ENCODE measurements at regions not wholly inside any gene's neighbourhood (a gene's known extent, or its start where the extent isn't known, plus 50 kb on each side); places are given as distances from the start of the nearest gene placed in this dataset.

- ChIA-PET POLR2A (no interaction called here), CTCF (no interaction called here)
- H3K27ac Mint-ChIP-seq: no peak overlapping the region
- H3K4me1 Mint-ChIP-seq: no peaks in the 10 kb centered on the region
- H3K4me3 Mint-ChIP-seq: no peak overlapping the region
- no peak for DNase-seq
- no peaks in the 10 kb centered on the region for H3K27me3 Mint-ChIP-seq
- H3K9me3 Mint-ChIP-seq: peaks cover 2% of the 10 kb centered on the region
- H3K36me3 Mint-ChIP-seq (ENCODE audit: low read depth): no peaks in the 10 kb centered on the region
Measured at GRCh38 chr4:96186593-96186992, 346.7 kb downstream of the PDHA2 start.

- CTCF ChIA-PET: no interaction called here
- DNase-seq: no peak
- Mint-ChIP-seq H3K9me3 (peaks cover 2% of the 10 kb centered on the region), H3K27ac (no peak overlapping the region), H3K4me1 (no peaks in the 10 kb centered on the region), H3K4me3 (no peak overlapping the region), H3K36me3 (ENCODE audit: low read depth) (no peaks in the 10 kb centered on the region), H3K27me3 (no peaks in the 10 kb centered on the region)
- POLR2A ChIA-PET: no interaction called here
Measured at GRCh38 chr4:96189761-96190160, 349.9 kb downstream of the PDHA2 start.

GRCh38 chr4:96193061-96193460 is 353.2 kb downstream of the PDHA2 start:
- no peak for DNase-seq
- peaks cover 9% of the 10 kb centered on the region for H3K9me3 Mint-ChIP-seq
- H3K4me1 Mint-ChIP-seq: no peaks in the 10 kb centered on the region
- ChIA-PET CTCF (no interaction called here), POLR2A (no interaction called here)
- no peak overlapping the region for H3K27ac Mint-ChIP-seq
- H3K36me3 Mint-ChIP-seq (ENCODE audit: low read depth): no peaks in the 10 kb centered on the region
- H3K4me3 Mint-ChIP-seq: no peak overlapping the region
- H3K27me3 Mint-ChIP-seq: no peaks in the 10 kb centered on the region

- H3K9me3 Mint-ChIP-seq: peaks cover 7% of the 10 kb centered on the region
- POLR2A ChIA-PET: no interaction called here
- CTCF ChIA-PET: no interaction called here
- no peaks in the 10 kb centered on the region for H3K4me1 Mint-ChIP-seq
- H3K27me3 Mint-ChIP-seq: no peaks in the 10 kb centered on the region
- no peak for DNase-seq
- no peak overlapping the region for H3K4me3 Mint-ChIP-seq
- H3K36me3 Mint-ChIP-seq (ENCODE audit: low read depth): no peaks in the 10 kb centered on the region
- no peak overlapping the region for H3K27ac Mint-ChIP-seq
Measured at GRCh38 chr4:96194993-96195392, 355.1 kb downstream of the PDHA2 start.

- no peak overlapping the region for H3K27ac Mint-ChIP-seq
- H3K4me3 Mint-ChIP-seq: no peak overlapping the region
- CTCF ChIA-PET: no interaction called here
- H3K36me3 Mint-ChIP-seq (ENCODE audit: low read depth): no peaks in the 10 kb centered on the region
- POLR2A ChIA-PET: no interaction called here
- peaks cover 2% of the 10 kb centered on the region for H3K9me3 Mint-ChIP-seq
- H3K27me3 Mint-ChIP-seq: no peaks in the 10 kb centered on the region
- no peaks in the 10 kb centered on the region for H3K4me1 Mint-ChIP-seq
- no peak for DNase-seq
Measured at GRCh38 chr4:96205143-96205936, 365.4 kb downstream of the PDHA2 start.

- no peak overlapping the region for H3K27ac Mint-ChIP-seq
- ChIA-PET CTCF (no interaction called here), POLR2A (no interaction called here)
- DNase-seq: no peak
- H3K27me3 Mint-ChIP-seq: no peaks in the 10 kb centered on the region
- no peaks in the 10 kb centered on the region for H3K4me1 Mint-ChIP-seq
- H3K4me3 Mint-ChIP-seq: no peak overlapping the region
- H3K36me3 Mint-ChIP-seq (ENCODE audit: low read depth): no peaks in the 10 kb centered on the region
- no peaks in the 10 kb centered on the region for H3K9me3 Mint-ChIP-seq
Measured at GRCh38 chr4:96227515-96227914, 387.6 kb downstream of the PDHA2 start.

- DNase-seq: no peak
- no peaks in the 10 kb centered on the region for H3K36me3 Mint-ChIP-seq (ENCODE audit: low read depth)
- H3K27ac Mint-ChIP-seq: no peak overlapping the region
- ChIA-PET POLR2A (no interaction called here), CTCF (no interaction called here)
- H3K4me1 Mint-ChIP-seq: no peaks in the 10 kb centered on the region
- no peak overlapping the region for H3K4me3 Mint-ChIP-seq
- no peaks in the 10 kb centered on the region for H3K27me3 Mint-ChIP-seq
- H3K9me3 Mint-ChIP-seq: no peaks in the 10 kb centered on the region
Measured at GRCh38 chr4:96228463-96228862, 388.6 kb downstream of the PDHA2 start.

GRCh38 chr4:96240041-96240440 is 400.1 kb downstream of the PDHA2 start:
- Mint-ChIP-seq H3K4me1 (no peaks in the 10 kb centered on the region), H3K27me3 (no peaks in the 10 kb centered on the region), H3K36me3 (ENCODE audit: low read depth) (no peaks in the 10 kb centered on the region), H3K4me3 (no peak overlapping the region), H3K9me3 (no peaks in the 10 kb centered on the region), H3K27ac (no peak overlapping the region)
- ChIA-PET CTCF (no interaction called here), POLR2A (no interaction called here)
- no peak for DNase-seq

- no peaks in the 10 kb centered on the region for H3K36me3 Mint-ChIP-seq (ENCODE audit: low read depth)
- ChIA-PET CTCF (no interaction called here), POLR2A (no interaction called here)
- H3K4me3 Mint-ChIP-seq: no peak overlapping the region
- H3K4me1 Mint-ChIP-seq: no peaks in the 10 kb centered on the region
- H3K27ac Mint-ChIP-seq: no peak overlapping the region
- no peaks in the 10 kb centered on the region for H3K9me3 Mint-ChIP-seq
- no peak for DNase-seq
- H3K27me3 Mint-ChIP-seq: no peaks in the 10 kb centered on the region
Measured at GRCh38 chr4:96241819-96242218, 401.9 kb downstream of the PDHA2 start.

GRCh38 chr4:96247096-96247495 is 407.2 kb downstream of the PDHA2 start:
- no peak overlapping the region for H3K4me3 Mint-ChIP-seq
- H3K27me3 Mint-ChIP-seq: no peaks in the 10 kb centered on the region
- DNase-seq: no peak
- ChIA-PET CTCF (no interaction called here), POLR2A (no interaction called here)
- no peak overlapping the region for H3K27ac Mint-ChIP-seq
- peaks cover 2% of the 10 kb centered on the region for H3K9me3 Mint-ChIP-seq
- H3K36me3 Mint-ChIP-seq (ENCODE audit: low read depth): no peaks in the 10 kb centered on the region
- H3K4me1 Mint-ChIP-seq: no peaks in the 10 kb centered on the region

GRCh38 chr4:96248225-96248624 is 408.3 kb downstream of the PDHA2 start:
- Mint-ChIP-seq H3K4me3 (no peak overlapping the region), H3K36me3 (ENCODE audit: low read depth) (no peaks in the 10 kb centered on the region), H3K9me3 (peaks cover 2% of the 10 kb centered on the region), H3K27me3 (no peaks in the 10 kb centered on the region), H3K4me1 (no peaks in the 10 kb centered on the region), H3K27ac (no peak overlapping the region)
- CTCF ChIA-PET: no interaction called here
- no peak for DNase-seq
- POLR2A ChIA-PET: no interaction called here

- H3K4me1 Mint-ChIP-seq: no peaks in the 10 kb centered on the region
- no peaks in the 10 kb centered on the region for H3K27me3 Mint-ChIP-seq
- H3K27ac Mint-ChIP-seq: no peak overlapping the region
- H3K9me3 Mint-ChIP-seq: no peaks in the 10 kb centered on the region
- ChIA-PET POLR2A (no interaction called here), CTCF (no interaction called here)
- no peak overlapping the region for H3K4me3 Mint-ChIP-seq
- no peaks in the 10 kb centered on the region for H3K36me3 Mint-ChIP-seq (ENCODE audit: low read depth)
- no peak for DNase-seq
Measured at GRCh38 chr4:96260064-96260682, 420.3 kb downstream of the PDHA2 start.

GRCh38 chr4:96262057-96262456 is 422.2 kb downstream of the PDHA2 start:
- Mint-ChIP-seq H3K27ac (no peak overlapping the region), H3K9me3 (no peaks in the 10 kb centered on the region), H3K4me3 (no peak overlapping the region), H3K27me3 (no peaks in the 10 kb centered on the region), H3K36me3 (ENCODE audit: low read depth) (no peaks in the 10 kb centered on the region), H3K4me1 (no peaks in the 10 kb centered on the region)
- DNase-seq: no peak
- POLR2A ChIA-PET: no interaction called here
- CTCF ChIA-PET: no interaction called here

GRCh38 chr4:96263291-96263690 is 423.4 kb downstream of the PDHA2 start:
- Mint-ChIP-seq H3K4me3 (no peak overlapping the region), H3K9me3 (no peaks in the 10 kb centered on the region), H3K4me1 (no peaks in the 10 kb centered on the region), H3K27ac (no peak overlapping the region), H3K27me3 (no peaks in the 10 kb centered on the region), H3K36me3 (ENCODE audit: low read depth) (no peaks in the 10 kb centered on the region)
- DNase-seq: no peak
- POLR2A ChIA-PET: interaction anchor here (0.6 kb wide), 1 partner anchor 308 kb away, joined by 3 read pairs; no protein-coding TSS in a partner anchor
- CTCF ChIA-PET: no interaction called here

Measured in activated CD4-positive, alpha-beta memory T cell treated with anti-CD3 and anti-CD28 coated beads, Interleukin-2, amount 10 ng/mL, durations not matched to agents 7 days and 5 days (primary cell).